RWPE2 (cell line): ENCODE measurements at regions not wholly inside any gene's neighbourhood (a gene's known extent, or its start where the extent isn't known, plus 50 kb on each side); places are given as distances from the start of the nearest gene placed in this dataset.

Experiments
- ATAC-seq: fragments of 200-7000 bp; cut with Tn5 transposase; 3 replicates; pipeline ENCODE4 v1.9.1; 2021; ENCODE audit warnings: low read depth
- DNase-seq: peaks from one replicate; pipeline ENCODE4 v3.0.0-alpha.2; 2020; ENCODE audit warnings: low spot score
- H3K27ac ChIP-seq: fragments of 450-650 bp; 2 replicates; pipeline ENCODE4 v1.5.1; 2017; ENCODE audit warnings: mild to moderate bottlenecking; ENCODE audit not compliant: poor library complexity, severe bottlenecking
- H3K27me3 ChIP-seq: fragments of 250-450 bp; sonication (Bioruptor Pico); 2 replicates; pipeline ENCODE4 v1.5.1; 2021; ENCODE audit warnings: mild to moderate bottlenecking, moderate library complexity; ENCODE audit not compliant: insufficient read depth, poor library complexity, severe bottlenecking
- H3K36me3 ChIP-seq: fragments of 250-450 bp; sonication (Bioruptor Pico); 2 replicates; pipeline ENCODE4 v1.5.1; 2020; ENCODE audit warnings: low read depth, mild to moderate bottlenecking, moderate library complexity
- H3K4me1 ChIP-seq: fragments of 250-450 bp; sonication (Bioruptor Pico); 2 replicates; pipeline ENCODE4 v1.5.1; 2021; ENCODE audit warnings: mild to moderate bottlenecking, moderate library complexity; ENCODE audit not compliant: insufficient read depth, poor library complexity, severe bottlenecking
- H3K4me3 ChIP-seq: fragments of 250-450 bp; sonication (Bioruptor Pico); 2 replicates; pipeline ENCODE4 v1.5.1; 2021; ENCODE audit warnings: mild to moderate bottlenecking, moderate library complexity; ENCODE audit not compliant: severe bottlenecking
- H3K9me3 ChIP-seq: fragments of 250-450 bp; sonication (Bioruptor Pico); 2 replicates; pipeline ENCODE4 v1.5.1; 2021; ENCODE audit warnings: mild to moderate bottlenecking, moderate library complexity; ENCODE audit not compliant: severe bottlenecking
- TF ChIP-seq, protein P1 (sequence below): fragments of 450-650 bp; IDR thresholded peaks from one replicate; pipeline ENCODE4 v1.5.1; 2017; ENCODE audit warnings: mild to moderate bottlenecking, moderate library complexity; ENCODE audit not compliant: poor library complexity, severe bottlenecking

DNA sequence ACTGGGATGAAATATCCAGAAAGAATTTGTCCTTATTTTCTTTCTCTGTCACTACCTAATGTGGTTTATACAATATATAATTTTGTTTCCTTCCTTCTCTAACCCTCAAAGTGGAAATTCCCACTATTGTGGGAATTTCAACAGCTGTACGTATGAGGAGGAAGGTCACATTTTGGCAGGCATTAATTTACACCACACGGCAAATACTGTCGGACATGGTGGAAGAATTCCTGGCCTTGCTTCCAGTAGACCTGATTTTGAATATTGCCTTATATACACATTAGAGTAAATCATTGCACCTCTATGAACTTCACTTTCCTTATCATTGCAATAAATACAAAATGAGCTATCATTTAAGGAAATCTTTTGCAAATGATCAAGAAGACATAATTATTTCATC, 358.1 kb upstream of the ETAA1 start:
- Histone ChIP-seq H3K27me3 (no peaks in the 10 kb centered on the region), H3K4me1 (no peaks in the 10 kb centered on the region), H3K27ac (no peak overlapping the region), H3K4me3 (no peak overlapping the region), H3K9me3 (no peaks in the 10 kb centered on the region), H3K36me3 (no peaks in the 10 kb centered on the region)
- DNase-seq (no peak), ATAC-seq (no peak)
- TF ChIP-seq, protein P1, sequence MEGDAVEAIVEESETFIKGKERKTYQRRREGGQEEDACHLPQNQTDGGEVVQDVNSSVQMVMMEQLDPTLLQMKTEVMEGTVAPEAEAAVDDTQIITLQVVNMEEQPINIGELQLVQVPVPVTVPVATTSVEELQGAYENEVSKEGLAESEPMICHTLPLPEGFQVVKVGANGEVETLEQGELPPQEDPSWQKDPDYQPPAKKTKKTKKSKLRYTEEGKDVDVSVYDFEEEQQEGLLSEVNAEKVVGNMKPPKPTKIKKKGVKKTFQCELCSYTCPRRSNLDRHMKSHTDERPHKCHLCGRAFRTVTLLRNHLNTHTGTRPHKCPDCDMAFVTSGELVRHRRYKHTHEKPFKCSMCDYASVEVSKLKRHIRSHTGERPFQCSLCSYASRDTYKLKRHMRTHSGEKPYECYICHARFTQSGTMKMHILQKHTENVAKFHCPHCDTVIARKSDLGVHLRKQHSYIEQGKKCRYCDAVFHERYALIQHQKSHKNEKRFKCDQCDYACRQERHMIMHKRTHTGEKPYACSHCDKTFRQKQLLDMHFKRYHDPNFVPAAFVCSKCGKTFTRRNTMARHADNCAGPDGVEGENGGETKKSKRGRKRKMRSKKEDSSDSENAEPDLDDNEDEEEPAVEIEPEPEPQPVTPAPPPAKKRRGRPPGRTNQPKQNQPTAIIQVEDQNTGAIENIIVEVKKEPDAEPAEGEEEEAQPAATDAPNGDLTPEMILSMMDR: no peak

DNA sequence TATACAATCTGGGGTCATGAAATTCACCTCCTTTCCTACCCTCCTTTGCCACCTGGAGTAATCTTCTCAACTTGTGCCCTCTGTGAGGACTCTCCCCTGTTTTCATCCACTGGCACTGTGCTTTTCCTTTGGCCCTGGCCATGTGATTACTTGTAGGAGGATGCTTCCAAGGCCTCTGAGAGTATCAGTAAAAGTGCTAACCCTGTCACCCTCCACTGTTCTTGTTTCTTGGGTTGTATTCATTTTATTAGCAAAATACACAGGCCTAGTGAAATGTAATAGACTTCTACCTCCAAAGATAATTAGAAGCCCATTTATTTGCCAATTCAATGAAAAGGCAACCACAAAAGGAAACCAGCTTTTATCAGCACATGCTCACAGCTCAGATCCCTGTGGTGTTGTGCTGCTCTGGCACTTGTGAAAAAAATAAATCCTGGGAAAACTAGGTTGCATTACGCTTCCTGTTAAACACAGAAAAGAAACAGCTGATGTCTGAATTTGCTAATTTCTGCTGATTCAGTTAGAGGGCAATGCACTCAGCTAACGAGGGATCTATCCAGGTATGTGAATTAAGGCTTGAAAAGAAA, 357.5 kb upstream of the ETAA1 start:
- no peaks in the 10 kb centered on the region for H3K4me1 ChIP-seq
- no peak overlapping the region for H3K27ac ChIP-seq
- TF ChIP-seq, protein P1: no peak
- ATAC-seq (no peak), DNase-seq (no peak)
- no peak overlapping the region for H3K4me3 ChIP-seq
- no peaks in the 10 kb centered on the region for H3K36me3 ChIP-seq
- H3K27me3 ChIP-seq: no peaks in the 10 kb centered on the region
- no peaks in the 10 kb centered on the region for H3K9me3 ChIP-seq

DNA sequence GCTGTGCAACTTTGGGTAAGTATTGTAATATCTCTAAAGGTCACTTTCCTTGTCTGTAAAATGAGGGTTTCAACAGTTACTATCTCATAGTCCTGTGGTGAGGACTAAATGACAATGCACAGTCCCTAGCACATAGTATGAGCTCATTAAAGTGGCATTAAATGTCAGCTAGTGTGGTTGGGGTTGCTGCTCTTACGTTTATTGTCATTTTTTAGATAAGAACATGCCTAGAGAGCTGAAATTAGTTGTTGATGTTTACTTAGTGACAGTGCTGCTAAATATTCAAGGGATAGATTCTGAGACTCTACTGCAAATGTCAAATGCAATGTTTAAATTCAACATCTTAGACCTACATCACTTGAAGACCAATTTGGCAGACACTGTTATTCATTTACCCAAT, 356.1 kb upstream of the ETAA1 start:
- TF ChIP-seq, protein P1: no peak
- Histone ChIP-seq H3K4me1 (no peaks in the 10 kb centered on the region), H3K27ac (no peak overlapping the region), H3K27me3 (no peaks in the 10 kb centered on the region), H3K36me3 (no peaks in the 10 kb centered on the region), H3K9me3 (no peaks in the 10 kb centered on the region), H3K4me3 (no peak overlapping the region)
- ATAC-seq (no peak), DNase-seq (no peak)

DNA sequence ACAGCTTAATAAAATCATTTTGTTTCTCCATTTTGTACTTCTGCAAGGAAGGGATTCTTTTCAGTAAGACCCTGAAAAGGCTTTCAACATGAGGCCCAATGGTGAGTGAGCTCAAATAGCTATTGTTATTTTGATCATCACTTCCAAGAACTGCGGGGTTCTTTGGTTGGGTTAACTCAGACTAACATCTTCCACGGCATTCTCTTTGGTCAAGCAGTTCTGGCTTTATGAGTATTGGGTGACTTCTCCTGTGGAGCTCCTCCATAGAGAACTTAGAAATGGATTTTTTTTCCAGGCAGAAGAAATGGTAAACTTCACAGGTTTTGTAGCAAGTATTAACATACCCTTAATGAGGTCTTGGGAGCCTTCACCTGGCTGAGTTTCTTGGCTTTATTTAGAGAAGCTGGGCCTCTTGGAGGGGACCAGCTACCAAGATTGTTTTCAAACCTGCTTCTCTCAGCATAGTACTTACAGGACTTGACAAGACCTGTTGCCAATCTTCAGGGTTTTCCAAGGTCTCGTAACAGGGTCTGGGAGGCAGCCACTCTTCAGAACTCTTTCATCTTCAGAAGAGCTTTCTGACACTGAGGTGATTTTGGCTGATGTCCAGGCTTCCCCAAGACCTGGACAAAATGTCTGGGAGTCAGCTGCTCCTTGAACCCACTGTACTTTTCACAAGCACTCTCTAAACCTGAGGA, 353.2 kb upstream of the ETAA1 start:
- no peak overlapping the region for H3K27ac ChIP-seq
- H3K9me3 ChIP-seq: no peaks in the 10 kb centered on the region
- no peaks in the 10 kb centered on the region for H3K27me3 ChIP-seq
- no peaks in the 10 kb centered on the region for H3K36me3 ChIP-seq
- ATAC-seq (no peak), DNase-seq (no peak)
- peaks cover 8% of the 10 kb centered on the region for H3K4me1 ChIP-seq
- TF ChIP-seq, protein P1: no peak
- no peak overlapping the region for H3K4me3 ChIP-seq

DNA sequence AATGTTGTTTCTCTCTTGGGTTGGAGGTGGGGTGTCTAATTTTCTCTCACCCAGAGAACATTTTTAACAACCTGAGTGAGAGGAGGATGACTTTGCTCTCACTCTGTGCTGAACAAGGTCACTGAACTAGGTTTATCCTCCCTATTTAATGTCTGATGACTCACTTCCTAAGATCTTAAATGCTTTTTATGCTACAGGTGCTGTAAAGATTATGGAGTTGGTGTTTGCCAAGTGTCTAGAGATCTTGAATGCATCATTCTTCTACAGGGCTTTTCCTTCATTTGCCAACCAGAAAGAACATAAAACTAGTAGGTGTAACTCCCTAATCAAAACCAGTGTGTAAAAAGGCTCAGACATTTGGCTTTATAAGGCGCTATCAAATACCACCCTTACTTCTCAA, 350.5 kb upstream of the ETAA1 start:
- no peaks in the 10 kb centered on the region for H3K9me3 ChIP-seq
- no peak overlapping the region for H3K4me3 ChIP-seq
- TF ChIP-seq, protein P1: no peak
- no peak for DNase-seq
- peaks cover 8% of the 10 kb centered on the region for H3K4me1 ChIP-seq
- H3K27me3 ChIP-seq: no peaks in the 10 kb centered on the region
- no peak overlapping the region for H3K27ac ChIP-seq
- H3K36me3 ChIP-seq: no peaks in the 10 kb centered on the region
- ATAC-seq: peak; percentile 77
